HepG2 (cell line): ENCODE measurements at regions not wholly inside any gene's neighbourhood (a gene's known extent, or its start where the extent isn't known, plus 50 kb on each side); places are given as distances from the start of the nearest gene placed in this dataset.

ENCODE experiments used
- ATAC-seq: fragments of 200-7000 bp; cut with Tn5 transposase; 3 replicates; pipeline ENCODE4 v1.9.1; 2020; ENCODE audit warnings: mild to moderate bottlenecking, moderate library complexity
- BruUV-seq: library from RNA; stranded (reverse); fragments of 400-500 nt; replicated peaks from 2 replicates; lab custom pipeline; 2021; lab: Mats Ljungman, UMichigan
- CTCF ChIA-PET: fragments of 300-600 bp; formaldehyde crosslinking; extraction: SDS; loops from one replicate; lab custom pipeline; 2021; ENCODE audit warnings: low total read pairs, inconsistent platforms, low intra/inter-chr PET ratio; lab: Yijun Ruan, JAX
- POLR2A ChIA-PET: fragments of 350-600 bp; sonication (Branson Sonifier 250); formaldehyde crosslinking; loops from one replicate; lab custom pipeline; 2020; ENCODE audit warnings: antibody characterized with exemption, inconsistent platforms; lab: Yijun Ruan, JAX
- DNase-seq: peaks from one replicate; pipeline ENCODE4 v3.0.0-alpha.2; 2015; ENCODE audit warnings: low spot score
- FAIRE-seq: peaks from 3 replicates; lab custom pipeline; 2011; peaks lifted over from hg19 to GRCh38; lab: Jason Lieb, UNC
- H2AFZ ChIP-seq: one replicate; pipeline ENCODE4 v1.6.1; 2011; ENCODE audit warnings: low read length, inconsistent platforms
- H3K27ac ChIP-seq: fragments of 300-600 bp; 3 replicates; pipeline ENCODE4 v1.8.0; 2011; ENCODE audit warnings: mixed run types, mild to moderate bottlenecking, mixed read lengths, low read length, inconsistent platforms; ENCODE audit not compliant: insufficient read depth; ENCODE audit errors: extremely low read length
- H3K27me3 ChIP-seq, 2 experiments: fragments of 200-600 bp in 1 of 2; 2 replicates in 1 of 2; 3 replicates in 1 of 2; pipeline versions ENCODE4 v1.6.0 to v1.8.0; 2011; ENCODE audit warnings: low read length in 2 of 2, mild to moderate bottlenecking in 2 of 2, moderate library complexity in 2 of 2, inconsistent platforms in 1 of 2; ENCODE audit not compliant: insufficient read depth in 2 of 2, control insufficient read depth in 1 of 2
- H3K36me3 ChIP-seq, 2 experiments: fragments of 200-600 bp in 1 of 2; replicated peaks in 1 of 2; 2 replicates in 1 of 2; 3 replicates in 1 of 2; pipeline versions ENCODE4 v1.5.1 to v1.8.0; 2011; ENCODE audit warnings: low read length in 2 of 2, inconsistent platforms in 1 of 2; ENCODE audit not compliant: insufficient read depth in 2 of 2, control insufficient read depth in 1 of 2
- H3K4me1 ChIP-seq: 2 replicates; pipeline ENCODE4 v1.5.1; 2012; ENCODE audit warnings: low read length, inconsistent platforms; ENCODE audit not compliant: insufficient read depth
- H3K4me2 ChIP-seq: 2 replicates; pipeline ENCODE4 v1.6.0; 2011; ENCODE audit warnings: low read depth, low read length, inconsistent platforms
- H3K4me3 ChIP-seq, 3 experiments: fragments of 200-600 bp in 1 of 3; sonication (generic), shearing (Covaris generic) in 1 of 3; replicated peaks in 1 of 3; 2 replicates each; pipeline ENCODE4 v1.5.1; 2011 to 2016; ENCODE audit warnings: low read length in 3 of 3, inconsistent platforms in 2 of 3, low read depth in 2 of 3, mild to moderate bottlenecking in 2 of 3, control low read depth in 1 of 3, mixed read lengths in 1 of 3; ENCODE audit not compliant: insufficient read depth in 1 of 3
- H3K79me2 ChIP-seq: one replicate; pipeline ENCODE4 v1.6.1; 2011; ENCODE audit warnings: low read length, inconsistent platforms; ENCODE audit not compliant: insufficient read depth
- H3K9ac ChIP-seq: 2 replicates; pipeline ENCODE4 v1.6.0; 2011; ENCODE audit warnings: mild to moderate bottlenecking, low read depth, low read length, inconsistent platforms; ENCODE audit not compliant: insufficient read depth
- H3K9me3 ChIP-seq: 2 replicates; pipeline ENCODE4 v1.5.1; 2012; ENCODE audit warnings: mild to moderate bottlenecking, low read length
- H4K20me1 ChIP-seq: 2 replicates; pipeline ENCODE4 v1.6.0; 2011; ENCODE audit warnings: inconsistent platforms, mild to moderate bottlenecking, low read length, moderate library complexity; ENCODE audit not compliant: insufficient read depth
- EED ChIP-seq: sonication (generic); formaldehyde crosslinking; IDR thresholded peaks from 2 replicates; pipeline ENCODE4 v1.5.0; 2020; ENCODE audit warnings: mild to moderate bottlenecking, missing genetic modification reagents
- HDAC6 ChIP-seq: fragments of 200-600 bp; sonication (generic); IDR thresholded peaks from 2 replicates; pipeline ENCODE4 v1.7.0; 2017; ENCODE audit warnings: mild to moderate bottlenecking, antibody characterized with exemption, low read length, low read depth
- HHEX ChIP-seq: IDR thresholded peaks from 2 replicates; pipeline ENCODE4 v1.6.1; 2016; ENCODE audit warnings: control low read depth
- IRF2 ChIP-seq: IDR thresholded peaks from 2 replicates; pipeline ENCODE4 v1.6.1; 2018; ENCODE audit warnings: missing genetic modification reagents, missing compliant biosample characterization
- LCORL ChIP-seq, 2 experiments: fragments of 450-650 bp in 1 of 2; sonication (generic) in 1 of 2; formaldehyde crosslinking in 1 of 2; IDR thresholded peaks; 2 replicates each; pipeline versions ENCODE4 v1.5.0 to v1.6.1; 2017 to 2020; ENCODE audit warnings: antibody characterized with exemption in 1 of 2, missing genetic modification reagents in 1 of 2
- MXI1 ChIP-seq: IDR thresholded peaks from 3 replicates; pipeline ENCODE4 v1.6.1; 2012; ENCODE audit warnings: low read depth, low read length, inconsistent platforms, borderline replicate concordance
- NFKB2 ChIP-seq: sonication (generic); formaldehyde crosslinking; IDR thresholded peaks from 2 replicates; pipeline ENCODE4 v1.4.0; 2020; ENCODE audit warnings: missing genetic modification reagents, borderline replicate concordance
- NKX3-1 ChIP-seq: sonication (generic); formaldehyde crosslinking; IDR thresholded peaks from 2 replicates; pipeline ENCODE4 v1.5.0; 2020; ENCODE audit warnings: missing genetic modification reagents
- RFX5 ChIP-seq: IDR thresholded peaks from 2 replicates; pipeline ENCODE4 v1.6.1; 2011; ENCODE audit warnings: low read depth, low read length, improper control_type of control experiment
- ZNF232 ChIP-seq: sonication (generic); formaldehyde crosslinking; IDR thresholded peaks from 2 replicates; pipeline ENCODE4 v1.4.0; 2020; ENCODE audit warnings: missing genetic modification reagents, borderline replicate concordance
- ZNF335 ChIP-seq: sonication (generic); formaldehyde crosslinking; IDR thresholded peaks from 2 replicates; pipeline ENCODE4 v1.4.0; 2020; ENCODE audit warnings: missing genetic modification reagents
- ZNF660 ChIP-seq: sonication (generic); formaldehyde crosslinking; IDR thresholded peaks from 2 replicates; pipeline ENCODE4 v1.5.1; 2020; ENCODE audit warnings: mild to moderate bottlenecking, low read depth, missing genetic modification reagents, borderline replicate concordance
- ZNF883 ChIP-seq: sonication (generic); formaldehyde crosslinking; IDR thresholded peaks from 2 replicates; pipeline ENCODE4 v1.5.1; 2020; ENCODE audit warnings: mild to moderate bottlenecking, missing genetic modification reagents; ENCODE audit errors: not compliant biosample characterization
- ZSCAN25 ChIP-seq: sonication (generic); formaldehyde crosslinking; IDR thresholded peaks from 2 replicates; pipeline ENCODE4 v1.8.0; 2022; ENCODE audit warnings: mild to moderate bottlenecking, missing genetic modification reagents
- WGBS: methylation state at CpG from one replicate; pipeline ENCODE4 v1.1.6; 2017; ENCODE audit warnings: low lambda C conversion rate; 5-methylcytosine and 5-hydroxymethylcytosine counted together
- in situ Hi-C: cut with HindIII; loops from 2 replicates; pipeline ENCODE4 v1.10.0; 2017; ENCODE audit warnings: low pct_unique_long_range_greater_than_20kb; ENCODE audit not compliant: extremely low pct_ligation_motif_present
- intact Hi-C: fragments of 100-400 bp; cut with micrococcal nuclease; formaldehyde crosslinking; loops from one replicate; pipeline ENCODE4 v1.10.0; 2022; ENCODE audit not compliant: unreplicated experiment
- TF ChIP-seq, protein P1 (sequence below): IDR thresholded peaks from 2 replicates; pipeline ENCODE4 v1.6.1; 2016
- TF ChIP-seq, protein P2 (sequence below): sonication (generic); formaldehyde crosslinking; IDR thresholded peaks from 2 replicates; pipeline ENCODE4 v1.8.1; 2023; ENCODE audit warnings: mild to moderate bottlenecking, moderate library complexity, missing genetic modification reagents
- TF ChIP-seq, protein P3 (sequence below): sonication (generic); formaldehyde crosslinking; IDR thresholded peaks from 2 replicates; pipeline ENCODE4 v1.4.0; 2020; ENCODE audit warnings: missing genetic modification reagents, borderline replicate concordance

DNA sequence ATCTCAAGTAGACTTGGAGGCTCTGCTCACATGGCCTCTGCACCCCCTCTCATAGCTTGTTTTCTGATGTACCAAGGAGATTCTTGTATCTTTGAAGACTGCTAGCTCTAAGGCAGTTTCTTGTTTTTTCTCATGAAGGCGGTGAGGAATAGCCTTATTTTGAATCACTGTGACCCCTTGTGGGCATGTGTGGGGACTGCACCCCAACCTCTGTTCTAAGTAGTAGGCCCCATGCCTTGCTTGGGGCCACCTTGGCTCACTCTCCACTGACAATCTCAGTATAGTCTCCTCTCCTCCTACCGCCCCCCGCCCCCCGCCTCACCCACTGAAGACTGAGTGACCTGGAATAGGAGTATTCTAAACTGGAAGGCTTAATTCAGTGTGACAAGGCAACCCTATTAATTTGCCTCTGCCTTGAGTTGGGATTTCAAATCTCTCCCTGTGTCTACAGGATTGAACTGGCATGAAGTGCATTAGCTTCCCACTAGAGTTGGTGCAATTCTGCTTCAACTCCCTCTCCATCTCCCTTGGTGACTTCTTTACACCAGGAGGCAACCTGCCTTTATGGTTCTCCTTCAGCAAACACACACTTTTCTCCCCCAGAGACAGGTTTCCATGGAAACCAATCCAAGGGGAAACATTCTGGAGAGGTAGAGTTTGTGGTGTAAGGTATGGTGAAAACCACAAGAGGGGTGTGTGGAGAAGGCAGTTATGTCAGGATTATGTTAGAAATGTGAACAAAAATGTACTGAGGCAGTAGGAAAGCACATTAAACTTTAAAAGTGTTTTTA, 75.4 kb upstream of the ECI2 start (continued):
- TF ChIP-seq, protein P1, sequence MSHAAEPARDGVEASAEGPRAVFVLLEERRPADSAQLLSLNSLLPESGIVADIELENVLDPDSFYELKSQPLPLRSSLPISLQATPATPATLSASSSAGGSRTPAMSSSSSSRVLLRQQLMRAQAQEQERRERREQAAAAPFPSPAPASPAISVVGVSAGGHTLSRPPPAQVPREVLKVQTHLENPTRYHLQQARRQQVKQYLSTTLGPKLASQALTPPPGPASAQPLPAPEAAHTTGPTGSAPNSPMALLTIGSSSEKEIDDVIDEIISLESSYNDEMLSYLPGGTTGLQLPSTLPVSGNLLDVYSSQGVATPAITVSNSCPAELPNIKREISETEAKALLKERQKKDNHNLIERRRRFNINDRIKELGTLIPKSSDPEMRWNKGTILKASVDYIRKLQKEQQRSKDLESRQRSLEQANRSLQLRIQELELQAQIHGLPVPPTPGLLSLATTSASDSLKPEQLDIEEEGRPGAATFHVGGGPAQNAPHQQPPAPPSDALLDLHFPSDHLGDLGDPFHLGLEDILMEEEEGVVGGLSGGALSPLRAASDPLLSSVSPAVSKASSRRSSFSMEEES (CRISPR knock-in tag) = 0 out of 2 replicates have a peak, but pooled peaks have one; percentile 8
- no peak for TF ChIP-seq HHEX (CRISPR knock-in tag)

DNA sequence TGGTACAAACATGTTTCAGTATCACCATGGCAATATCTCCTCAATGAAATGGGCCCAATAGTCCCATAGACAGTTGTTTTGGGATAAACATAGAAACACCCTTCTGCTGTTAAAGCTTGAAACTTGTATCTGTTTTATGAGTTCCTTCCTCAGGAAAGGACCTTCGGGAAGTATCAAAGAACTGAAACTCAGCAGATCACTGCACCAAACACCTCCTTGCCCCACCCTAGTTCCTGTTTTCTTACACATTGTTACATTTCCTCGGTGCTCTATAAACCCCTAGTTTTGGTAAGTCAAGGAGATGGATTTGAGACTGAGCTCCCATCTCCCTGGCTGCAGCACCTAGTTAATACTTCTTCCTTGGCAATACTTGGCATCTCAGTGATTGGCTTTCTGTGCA, 73.8 kb upstream of the ECI2 start:
- in situ Hi-C loops = no loop called here
- no peak overlapping the region for H3K4me3 ChIP-seq
- no peaks in the 10 kb centered on the region for H3K79me2 ChIP-seq
- TF ChIP-seq RFX5 (no peak), ZNF883 (CRISPR knock-in tag) (no peak), NFKB2 (CRISPR knock-in tag) (no peak), ZNF660 (no peak), ZNF335 (CRISPR knock-in tag) (no peak), MXI1 (no peak), ZNF232 (CRISPR knock-in tag) (no peak), LCORL (IDR thresholded peaks at IDR 0.05) (no peak), LCORL (CRISPR knock-in tag; IDR thresholded peaks at IDR 0.05) (no peak), IRF2 (no peak), ZSCAN25 (no peak), EED (no peak), NKX3-1 (no peak), HDAC6 (no peak)
- TF ChIP-seq, protein P2, sequence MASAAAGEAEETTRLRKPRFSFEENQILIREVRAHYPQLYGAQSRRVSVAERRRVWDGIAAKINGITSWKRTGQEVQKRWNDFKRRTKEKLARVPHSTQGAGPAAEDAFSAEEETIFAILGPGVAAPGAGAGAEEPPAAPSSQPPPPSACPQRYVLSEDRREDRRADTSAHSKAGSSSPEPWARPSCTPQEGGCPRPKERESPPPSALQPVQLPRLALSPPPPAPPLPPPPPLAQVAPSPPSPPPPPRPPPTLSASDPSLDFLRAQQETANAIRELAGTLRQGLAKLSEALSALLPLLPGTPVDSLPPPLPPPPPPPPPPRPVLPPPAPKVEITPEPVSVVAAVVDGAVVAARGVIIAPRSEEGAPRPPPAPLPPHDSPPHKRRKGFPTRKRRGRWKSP (CRISPR knock-in tag) = no peak
- TF ChIP-seq, protein P3, sequence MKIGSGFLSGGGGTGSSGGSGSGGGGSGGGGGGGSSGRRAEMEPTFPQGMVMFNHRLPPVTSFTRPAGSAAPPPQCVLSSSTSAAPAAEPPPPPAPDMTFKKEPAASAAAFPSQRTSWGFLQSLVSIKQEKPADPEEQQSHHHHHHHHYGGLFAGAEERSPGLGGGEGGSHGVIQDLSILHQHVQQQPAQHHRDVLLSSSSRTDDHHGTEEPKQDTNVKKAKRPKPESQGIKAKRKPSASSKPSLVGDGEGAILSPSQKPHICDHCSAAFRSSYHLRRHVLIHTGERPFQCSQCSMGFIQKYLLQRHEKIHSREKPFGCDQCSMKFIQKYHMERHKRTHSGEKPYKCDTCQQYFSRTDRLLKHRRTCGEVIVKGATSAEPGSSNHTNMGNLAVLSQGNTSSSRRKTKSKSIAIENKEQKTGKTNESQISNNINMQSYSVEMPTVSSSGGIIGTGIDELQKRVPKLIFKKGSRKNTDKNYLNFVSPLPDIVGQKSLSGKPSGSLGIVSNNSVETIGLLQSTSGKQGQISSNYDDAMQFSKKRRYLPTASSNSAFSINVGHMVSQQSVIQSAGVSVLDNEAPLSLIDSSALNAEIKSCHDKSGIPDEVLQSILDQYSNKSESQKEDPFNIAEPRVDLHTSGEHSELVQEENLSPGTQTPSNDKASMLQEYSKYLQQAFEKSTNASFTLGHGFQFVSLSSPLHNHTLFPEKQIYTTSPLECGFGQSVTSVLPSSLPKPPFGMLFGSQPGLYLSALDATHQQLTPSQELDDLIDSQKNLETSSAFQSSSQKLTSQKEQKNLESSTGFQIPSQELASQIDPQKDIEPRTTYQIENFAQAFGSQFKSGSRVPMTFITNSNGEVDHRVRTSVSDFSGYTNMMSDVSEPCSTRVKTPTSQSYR (CRISPR knock-in tag) = no peak
- TF ChIP-seq, all 625 proteins: peak for 0
- ATAC-seq = no peak
- ChIA-PET POLR2A (no interaction called here), CTCF (no interaction called here)
- Histone ChIP-seq H3K4me2 (no peak overlapping the region), H3K4me1 (no peaks in the 10 kb centered on the region), H4K20me1 (no peaks in the 10 kb centered on the region), H3K27me3 (peaks cover 0 to 17% of the 10 kb centered on the region in 2 experiments; a peak in 3 of 5 replicates), H2AFZ (no peak overlapping the region), H3K36me3 (no peaks in the 10 kb centered on the region), H3K9ac (no peak overlapping the region), H3K9me3 (peaks cover 18% of the 10 kb centered on the region), H3K27ac (no peak overlapping the region)
- WGBS = 0% methylated on average over 2 of the region's 2 CpGs
- intact Hi-C loops = no loop called here
- no TSS peak for BruUV-seq
- no peak for DNase-seq
- FAIRE-seq = no peak
